Peyer's patch (tissue), 4 donors: ENCODE measurements at regions not wholly inside any gene's neighbourhood (a gene's known extent, or its start where the extent isn't known, plus 50 kb on each side); places are given as distances from the start of the nearest gene placed in this dataset.

Source experiments
- POLR2A ChIP-seq, 2 donors: fragments of 450-650 bp; IDR thresholded peaks; one replicate each; pipeline ENCODE4 v1.5.1; 2017; ENCODE audit warnings: antibody characterized with exemption in 2 of 2, mild to moderate bottlenecking in 2 of 2, moderate library complexity in 2 of 2
- TF ChIP-seq, protein P1 (sequence below), 6 experiments: fragments of 450-650 bp in 4 of 6; fragments of 200-600 bp in 2 of 6; sonication (generic) in 1 of 6; IDR thresholded peaks; one replicate each; pipeline ENCODE4 v1.5.1; 2017 to 2019; ENCODE audit warnings: antibody characterized with exemption in 6 of 6, mild to moderate bottlenecking in 3 of 6, moderate library complexity in 1 of 6

DNA sequence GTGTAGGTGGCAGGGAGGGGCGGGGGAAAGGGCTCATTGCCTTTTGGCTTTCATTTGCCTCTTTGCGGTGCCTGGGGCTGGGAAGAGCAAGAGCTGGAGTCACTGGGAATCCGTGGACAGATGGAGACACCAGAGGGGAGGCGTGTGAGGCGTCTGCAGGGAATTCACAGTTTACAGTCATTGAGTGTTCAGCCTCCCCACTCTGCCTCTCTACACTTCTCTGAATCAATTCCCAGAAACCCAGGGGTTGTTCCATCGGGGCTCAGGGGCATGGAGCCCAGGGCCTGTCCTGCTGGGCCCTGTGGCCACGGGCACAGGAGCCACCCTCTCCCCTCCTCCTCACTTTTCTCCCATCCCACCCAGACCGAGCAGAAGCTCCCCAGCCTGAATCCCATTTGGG is 160.5 kb upstream of the NAV2 start:
- TF ChIP-seq POLR2A (IDR thresholded peaks at IDR 0.05) = no peak
- TF ChIP-seq, protein P1, sequence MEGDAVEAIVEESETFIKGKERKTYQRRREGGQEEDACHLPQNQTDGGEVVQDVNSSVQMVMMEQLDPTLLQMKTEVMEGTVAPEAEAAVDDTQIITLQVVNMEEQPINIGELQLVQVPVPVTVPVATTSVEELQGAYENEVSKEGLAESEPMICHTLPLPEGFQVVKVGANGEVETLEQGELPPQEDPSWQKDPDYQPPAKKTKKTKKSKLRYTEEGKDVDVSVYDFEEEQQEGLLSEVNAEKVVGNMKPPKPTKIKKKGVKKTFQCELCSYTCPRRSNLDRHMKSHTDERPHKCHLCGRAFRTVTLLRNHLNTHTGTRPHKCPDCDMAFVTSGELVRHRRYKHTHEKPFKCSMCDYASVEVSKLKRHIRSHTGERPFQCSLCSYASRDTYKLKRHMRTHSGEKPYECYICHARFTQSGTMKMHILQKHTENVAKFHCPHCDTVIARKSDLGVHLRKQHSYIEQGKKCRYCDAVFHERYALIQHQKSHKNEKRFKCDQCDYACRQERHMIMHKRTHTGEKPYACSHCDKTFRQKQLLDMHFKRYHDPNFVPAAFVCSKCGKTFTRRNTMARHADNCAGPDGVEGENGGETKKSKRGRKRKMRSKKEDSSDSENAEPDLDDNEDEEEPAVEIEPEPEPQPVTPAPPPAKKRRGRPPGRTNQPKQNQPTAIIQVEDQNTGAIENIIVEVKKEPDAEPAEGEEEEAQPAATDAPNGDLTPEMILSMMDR (IDR thresholded peaks at IDR 0.05) = no peak
